ENCODE measurements at regions not wholly inside any gene's neighbourhood (a gene's known extent, or its start where the extent isn't known, plus 50 kb on each side); places are given as distances from the start of the nearest gene placed in this dataset.

GRCh38 chr18:1917569-1917968 lies 653.7 kb downstream of the METTL4 start:
- DNase-seq (ENCODE audit: low spot score) (no peak), ATAC-seq (no peak)
- intact Hi-C loops (cut with DNase I): no loop called here

- intact Hi-C loops (cut with DNase I): no loop called here
- DNase-seq (ENCODE audit: low spot score) (no peak), ATAC-seq (no peak)
These were observed 649.2 kb downstream of the METTL4 start for GRCh38 chr18:1922066-1922465.

- intact Hi-C loops (cut with DNase I): no loop called here
- DNase-seq (ENCODE audit: low spot score): no peak
- ATAC-seq: no peak
These were observed 642.6 kb downstream of the METTL4 start for GRCh38 chr18:1928711-1929110.

- DNase-seq (ENCODE audit: low spot score): no peak
- no peak for ATAC-seq
- intact Hi-C loops (cut with DNase I): no loop called here
These were observed 641.6 kb downstream of the METTL4 start for GRCh38 chr18:1929720-1930119.

- ATAC-seq: no peak
- DNase-seq (ENCODE audit: low spot score): no peak
- intact Hi-C loops (cut with DNase I): no loop called here
These were observed 640.7 kb downstream of the METTL4 start for GRCh38 chr18:1930291-1931270.

GRCh38 chr18:1952486-1952885 lies 618.8 kb downstream of the METTL4 start:
- DNase-seq (ENCODE audit: low spot score): no peak
- intact Hi-C loops (cut with DNase I): no loop called here

GRCh38 chr18:1954583-1955312 lies 616.6 kb downstream of the METTL4 start:
- no peak for DNase-seq (ENCODE audit: low spot score)
- intact Hi-C loops (cut with DNase I): no loop called here
- no peak for ATAC-seq

More at GRCh38 chr18:1952486-1952885, 618.8 kb downstream of the METTL4 start:
- ATAC-seq: no peak

- ATAC-seq: no peak
- intact Hi-C loops (cut with DNase I): no loop called here
- DNase-seq (ENCODE audit: low spot score): no peak
These were observed 612.5 kb downstream of the METTL4 start for GRCh38 chr18:1958798-1959197.

GRCh38 chr18:1965016-1965415 lies 606.3 kb downstream of the METTL4 start:
- ATAC-seq (no peak), DNase-seq (ENCODE audit: low spot score) (no peak)
- intact Hi-C loops (cut with DNase I): no loop called here

- ATAC-seq (no peak), DNase-seq (ENCODE audit: low spot score) (no peak)
- intact Hi-C loops (cut with DNase I): no loop called here
These were observed 605.8 kb downstream of the METTL4 start for GRCh38 chr18:1965541-1965940.

- ATAC-seq (no peak), DNase-seq (ENCODE audit: low spot score) (no peak)
- intact Hi-C loops (cut with DNase I): no loop called here
These were observed 602.4 kb downstream of the METTL4 start for GRCh38 chr18:1968801-1969498.

- intact Hi-C loops (cut with DNase I): no loop called here
- ATAC-seq (no peak), DNase-seq (ENCODE audit: low spot score) (no peak)
These were observed 594.8 kb downstream of the METTL4 start for GRCh38 chr18:1976484-1976883.

GRCh38 chr18:1982056-1982455 lies 589.2 kb downstream of the METTL4 start:
- ATAC-seq: no peak
- intact Hi-C loops (cut with DNase I): no loop called here
- no peak for DNase-seq (ENCODE audit: low spot score)

- intact Hi-C loops (cut with DNase I): no loop called here
- DNase-seq (ENCODE audit: low spot score) (no peak), ATAC-seq (no peak)
These were observed 587.4 kb downstream of the METTL4 start for GRCh38 chr18:1983746-1984515.

- DNase-seq (ENCODE audit: low spot score) (no peak), ATAC-seq (no peak)
- intact Hi-C loops (cut with DNase I): no loop called here
These were observed 577.4 kb downstream of the METTL4 start for GRCh38 chr18:1993866-1994265.

GRCh38 chr18:1994471-1994870 lies 576.8 kb downstream of the METTL4 start:
- intact Hi-C loops (cut with DNase I): no loop called here
- ATAC-seq (no peak), DNase-seq (ENCODE audit: low spot score) (no peak)

- ATAC-seq (no peak), DNase-seq (ENCODE audit: low spot score) (no peak)
- intact Hi-C loops (cut with DNase I): no loop called here
These were observed 576.2 kb downstream of the METTL4 start for GRCh38 chr18:1995041-1995612.

- DNase-seq (ENCODE audit: low spot score): no peak
- ATAC-seq: no peak
- intact Hi-C loops (cut with DNase I): no loop called here
These were observed 573.2 kb downstream of the METTL4 start for GRCh38 chr18:1998121-1998520.

GRCh38 chr18:1999387-1999786 lies 571.9 kb downstream of the METTL4 start:
- no peak for ATAC-seq
- intact Hi-C loops (cut with DNase I): no loop called here

More at GRCh38 chr18:1999387-1999786, 571.9 kb downstream of the METTL4 start:
- no peak for DNase-seq (ENCODE audit: low spot score)
